Spleen (tissue), 7 donors: ENCODE measurements at regions not wholly inside any gene's neighbourhood (a gene's known extent, or its start where the extent isn't known, plus 50 kb on each side); places are given as distances from the start of the nearest gene placed in this dataset.
"Not testable (repeated sequence)": the region's sequence is repeated elsewhere in the genome, so short reads cannot be mapped to it uniquely, and the experiment has no call there.

Source experiments
- CTCF ChIP-seq, 11 experiments: fragments of 200-600 bp in 7 of 11; fragments of 450-650 bp in 4 of 11; sonication (generic) in 4 of 11; IDR thresholded peaks in 8 of 11; conservative IDR thresholded peaks in 3 of 11; 1 replicate in 7 of 11; 2 replicates in 4 of 11; pipeline versions ENCODE4 v1.4.0 to v1.8.0; 2016 to 2021; ENCODE audit warnings: antibody characterized with exemption in 11 of 11, inconsistent platforms in 4 of 11, mild to moderate bottlenecking in 1 of 11
- POLR2A ChIP-seq, 3 donors: fragments of 450-650 bp; IDR thresholded peaks; one replicate each; pipeline ENCODE4 v1.5.1; 2017; ENCODE audit warnings: antibody characterized with exemption in 3 of 3, mild to moderate bottlenecking in 1 of 3
- donor health status: DM: no; HTN: no; CAD: no; lungs with moderate emphysema.
- donor health status: DM: no; HTN: no; CAD: no.
- donor health status: DM: no; HTN: no; CAD: no.

GRCh38 chr15:69879963-69880362 lies 217.8 kb downstream of the TLE3 start:
- TF ChIP-seq POLR2A (IDR thresholded peaks at IDR 0.05); CTCF (IDR thresholded peaks at IDR 0.05 in 8 of 11, conservative IDR thresholded peaks at IDR 0.05 in 3 of 11): not testable (repeated sequence)
